ENCODE measurements at regions not wholly inside any gene's neighbourhood (a gene's known extent, or its start where the extent isn't known, plus 50 kb on each side); places are given as distances from the start of the nearest gene placed in this dataset.

- TF ChIP-seq CTCF (IDR thresholded peaks at IDR 0.05) (no peak), POLR2A (IDR thresholded peaks at IDR 0.05) (no peak), POLR2AphosphoS5 (IDR thresholded peaks at IDR 0.05) (no peak)
Measured at GRCh38 chr3:151962912-151963311, 89.5 kb downstream of the SUCNR1 start.

Measured in gastroesophageal sphincter (tissue), 3 donors.